ENCODE measurements at regions not wholly inside any gene's neighbourhood (a gene's known extent, or its start where the extent isn't known, plus 50 kb on each side); places are given as distances from the start of the nearest gene placed in this dataset.

GRCh38 chr4:182143086-182143821 lies 99.9 kb upstream of the TENM3 start:
- Histone ChIP-seq H3K9me3 (ENCODE audit: insufficient read depth, low read depth, low read length) (no peaks in the 10 kb centered on the region), H3K79me2 (ENCODE audit: insufficient read depth, low read length) (peaks cover 66% of the 10 kb centered on the region), H4K20me1 (ENCODE audit: insufficient read depth, low read length) (peaks cover 4% of the 10 kb centered on the region), H3K36me3 (ENCODE audit: insufficient read depth, low read length) (no peaks in the 10 kb centered on the region), H3K4me3 (ENCODE audit: insufficient read depth, low read depth, low read length) (peak overlapping the region; percentile 81), H3K4me1 (ENCODE audit: insufficient read depth, low read length) (peaks cover 27% of the 10 kb centered on the region), H2AFZ (ENCODE audit: low read depth, low read length) (peak overlapping the region; percentile 62), H3K9ac (ENCODE audit: low read length) (peak overlapping the region; percentile 98), H3K4me2 (ENCODE audit: low read length) (peak overlapping the region; percentile 98), H3K27me3 (ENCODE audit: insufficient read depth, low read length) (no peaks in the 10 kb centered on the region), H3K27ac (ENCODE audit: low read depth, low read length) (peak overlapping the region; percentile 96)
- H3K4me3 Mint-ChIP-seq (ENCODE audit: unreplicated experiment): peak overlapping the region; percentile 99
- TF ChIP-seq CTCF (IDR thresholded peaks at IDR 0.05; ENCODE audit: insufficient read depth, low read depth, low read length): no peak
- TF ChIP-seq EZH2 (IDR thresholded peaks at IDR 0.05; ENCODE audit: insufficient read depth, low read length): no peak
- DNase-seq (ENCODE audit: low read depth): peak; percentile 37
- no peak for FAIRE-seq
- peaks cover 2% of the 10 kb centered on the region for H3K9me3 Mint-ChIP-seq (ENCODE audit: unreplicated experiment)
- peaks cover 28% of the 10 kb centered on the region for H3K4me1 Mint-ChIP-seq (ENCODE audit: low read depth, unreplicated experiment)
- no peaks in the 10 kb centered on the region for H3K27me3 Mint-ChIP-seq (ENCODE audit: low read depth, unreplicated experiment)
- H3K27ac Mint-ChIP-seq (ENCODE audit: unreplicated experiment): peak overlapping the region; percentile 99
- peaks cover 5% of the 10 kb centered on the region for H3K36me3 Mint-ChIP-seq (ENCODE audit: low read depth, unreplicated experiment)

DNA sequence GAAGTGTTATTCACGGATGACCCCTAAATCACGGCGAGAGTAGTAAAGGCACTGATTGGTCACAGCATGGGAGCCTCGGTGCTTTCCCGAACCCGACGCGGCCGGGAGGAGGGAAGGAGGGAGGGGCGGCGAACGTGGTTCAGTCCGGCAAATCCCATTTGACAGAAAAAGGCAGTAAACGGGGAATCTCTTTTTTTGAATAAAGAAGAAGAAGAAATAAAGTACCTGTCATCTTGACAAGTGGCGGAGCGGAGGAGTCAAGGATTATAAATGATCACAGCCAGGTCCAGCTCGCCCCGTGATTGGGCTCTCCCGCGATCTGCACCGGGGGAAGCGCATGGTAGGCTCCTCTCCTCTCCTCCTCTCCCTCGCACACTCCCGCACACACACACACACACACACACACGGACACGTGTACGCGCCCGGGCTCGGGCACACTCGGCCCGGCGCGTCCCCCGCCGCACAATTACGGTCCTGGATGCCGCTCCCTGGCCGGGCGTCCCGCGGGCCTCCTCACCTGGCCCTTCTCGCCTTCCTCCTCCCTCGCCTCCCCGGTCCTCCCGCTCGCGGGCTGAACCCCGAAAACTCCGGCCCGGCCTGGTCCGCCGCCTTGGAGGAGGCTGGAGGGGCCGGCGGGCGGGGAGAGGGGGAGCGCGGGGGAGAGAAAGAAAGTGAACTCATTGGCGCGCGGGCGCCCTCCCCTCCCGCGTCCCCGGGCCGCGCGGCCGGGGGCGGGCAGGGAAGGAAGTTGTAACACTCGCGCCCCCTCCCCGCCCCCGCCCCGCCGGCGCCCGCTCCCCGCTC lies 99.2 kb upstream of the TENM3 start:
- Histone ChIP-seq H3K36me3 (ENCODE audit: insufficient read depth, low read length) (no peaks in the 10 kb centered on the region), H3K4me1 (ENCODE audit: insufficient read depth, low read length) (peaks cover 27% of the 10 kb centered on the region), H3K9ac (ENCODE audit: low read length) (peak overlapping the region; percentile 98), H3K4me3 (ENCODE audit: insufficient read depth, low read depth, low read length) (peak overlapping the region; percentile 81), H3K27me3 (ENCODE audit: insufficient read depth, low read length) (no peaks in the 10 kb centered on the region), H2AFZ (ENCODE audit: low read depth, low read length) (peak overlapping the region; percentile 62), H3K4me2 (ENCODE audit: low read length) (peak overlapping the region; percentile 98), H3K27ac (ENCODE audit: low read depth, low read length) (peak overlapping the region; percentile 96), H3K9me3 (ENCODE audit: insufficient read depth, low read depth, low read length) (no peaks in the 10 kb centered on the region), H3K79me2 (ENCODE audit: insufficient read depth, low read length) (peaks cover 74% of the 10 kb centered on the region), H4K20me1 (ENCODE audit: insufficient read depth, low read length) (peaks cover 4% of the 10 kb centered on the region)
- Mint-ChIP-seq H3K36me3 (ENCODE audit: low read depth, unreplicated experiment) (peaks cover 5% of the 10 kb centered on the region), H3K4me1 (ENCODE audit: low read depth, unreplicated experiment) (peaks cover 27% of the 10 kb centered on the region), H3K4me3 (ENCODE audit: unreplicated experiment) (peak overlapping the region; percentile 99), H3K27ac (ENCODE audit: unreplicated experiment) (peak overlapping the region; percentile 99), H3K27me3 (ENCODE audit: low read depth, unreplicated experiment) (no peaks in the 10 kb centered on the region), H3K9me3 (ENCODE audit: unreplicated experiment) (peaks cover 2% of the 10 kb centered on the region)
- DNase-seq (ENCODE audit: low read depth) (peak; percentile 89), FAIRE-seq (no peak)
- TF ChIP-seq EZH2 (IDR thresholded peaks at IDR 0.05; ENCODE audit: insufficient read depth, low read length) (no peak), CTCF (IDR thresholded peaks at IDR 0.05; ENCODE audit: insufficient read depth, low read depth, low read length) (no peak)
